PC-9 (cell line): ENCODE measurements at regions not wholly inside any gene's neighbourhood (a gene's known extent, or its start where the extent isn't known, plus 50 kb on each side); places are given as distances from the start of the nearest gene placed in this dataset.

Experiments used
- BruUV-seq: library from RNA; stranded (reverse); fragments of 400-500 nt; replicated peaks from 2 replicates; lab custom pipeline; 2021; lab: Mats Ljungman, UMichigan
- CTCF ChIA-PET: fragments of 300-600 bp; sonication (Branson Sonifier 250); formaldehyde crosslinking; loops from one replicate; lab custom pipeline; 2022; ENCODE audit warnings: antibody characterized with exemption; lab: Charles Lee
- POLR2A ChIA-PET: fragments of 300-600 bp; sonication (Branson Sonifier 250); formaldehyde crosslinking; loops from one replicate; lab custom pipeline; 2022; ENCODE audit warnings: antibody characterized with exemption; ENCODE audit not compliant: unreplicated experiment; lab: Charles Lee
- DNase-seq, 2 experiments: peaks; one replicate each; pipeline versions ENCODE4 v3.0.0 to v3.0.0-alpha.2; 2015 to 2022; ENCODE audit warnings: mixed read lengths in 1 of 2
- H2AFZ ChIP-seq: fragments of 200-600 bp; sonication (generic); 2 replicates; pipeline ENCODE4 v1.8.1; 2017; ENCODE audit warnings: antibody characterized with exemption
- H3F3A ChIP-seq: fragments of 200-600 bp; sonication (generic); 2 replicates; pipeline ENCODE4 v1.8.1; 2017; ENCODE audit warnings: antibody characterized with exemption, mild to moderate bottlenecking, low read depth; ENCODE audit not compliant: insufficient read depth
- H3K27ac ChIP-seq: fragments of 200-600 bp; sonication (generic); 2 replicates; pipeline ENCODE4 v1.6.1; 2016; ENCODE audit warnings: mixed run types
- H3K27me3 ChIP-seq: fragments of 200-600 bp; sonication (generic); 2 replicates; pipeline ENCODE4 v1.6.1; 2016; ENCODE audit warnings: low read depth, mixed run types; ENCODE audit not compliant: insufficient read depth
- H3K36me3 ChIP-seq: fragments of 200-600 bp; sonication (generic); 2 replicates; pipeline ENCODE4 v1.6.1; 2016; ENCODE audit warnings: low read depth, mixed run types
- H3K4me1 ChIP-seq: fragments of 200-600 bp; sonication (generic); replicated peaks from 2 replicates; pipeline ENCODE4 v1.6.1; 2016; ENCODE audit warnings: mixed run types; ENCODE audit not compliant: insufficient read depth
- H3K4me2 ChIP-seq: fragments of 200-600 bp; sonication (generic); 2 replicates; pipeline ENCODE4 v1.6.1; 2017; ENCODE audit warnings: mixed run types
- H3K4me3 ChIP-seq: fragments of 200-600 bp; sonication (generic); 2 replicates; pipeline ENCODE4 v1.6.1; 2016; ENCODE audit warnings: mixed run types
- H3K79me2 ChIP-seq: fragments of 200-600 bp; sonication (generic); 2 replicates; pipeline ENCODE4 v1.6.1; 2017; ENCODE audit warnings: low read depth, mixed run types
- H3K9me2 ChIP-seq: fragments of 200-600 bp; sonication (generic); 2 replicates; pipeline ENCODE4 v1.8.1; 2017; ENCODE audit warnings: mild to moderate bottlenecking; ENCODE audit not compliant: insufficient read depth
- H3K9me3 ChIP-seq: fragments of 200-600 bp; sonication (generic); 2 replicates; pipeline ENCODE4 v1.8.1; 2016; ENCODE audit warnings: low read depth; ENCODE audit not compliant: insufficient read depth
- H4K20me1 ChIP-seq: fragments of 200-600 bp; sonication (generic); 2 replicates; pipeline ENCODE4 v1.8.1; 2017; ENCODE audit not compliant: insufficient read depth
- CTCF ChIP-seq: fragments of 200-600 bp; sonication (generic); conservative IDR thresholded peaks from 2 replicates; pipeline ENCODE4 v1.6.1; 2017; ENCODE audit warnings: mixed run types, antibody characterized with exemption, mild to moderate bottlenecking, moderate library complexity
- EZH2 ChIP-seq: fragments of 200-600 bp; sonication (generic); IDR thresholded peaks from 2 replicates; pipeline ENCODE4 v1.8.0; 2017; ENCODE audit warnings: antibody characterized with exemption, low read depth
- intact Hi-C: fragments of 100-400 bp; cut with micrococcal nuclease; formaldehyde crosslinking; loops from one replicate; pipeline ENCODE4 v1.10.0; 2022; ENCODE audit not compliant: unreplicated experiment

DNA sequence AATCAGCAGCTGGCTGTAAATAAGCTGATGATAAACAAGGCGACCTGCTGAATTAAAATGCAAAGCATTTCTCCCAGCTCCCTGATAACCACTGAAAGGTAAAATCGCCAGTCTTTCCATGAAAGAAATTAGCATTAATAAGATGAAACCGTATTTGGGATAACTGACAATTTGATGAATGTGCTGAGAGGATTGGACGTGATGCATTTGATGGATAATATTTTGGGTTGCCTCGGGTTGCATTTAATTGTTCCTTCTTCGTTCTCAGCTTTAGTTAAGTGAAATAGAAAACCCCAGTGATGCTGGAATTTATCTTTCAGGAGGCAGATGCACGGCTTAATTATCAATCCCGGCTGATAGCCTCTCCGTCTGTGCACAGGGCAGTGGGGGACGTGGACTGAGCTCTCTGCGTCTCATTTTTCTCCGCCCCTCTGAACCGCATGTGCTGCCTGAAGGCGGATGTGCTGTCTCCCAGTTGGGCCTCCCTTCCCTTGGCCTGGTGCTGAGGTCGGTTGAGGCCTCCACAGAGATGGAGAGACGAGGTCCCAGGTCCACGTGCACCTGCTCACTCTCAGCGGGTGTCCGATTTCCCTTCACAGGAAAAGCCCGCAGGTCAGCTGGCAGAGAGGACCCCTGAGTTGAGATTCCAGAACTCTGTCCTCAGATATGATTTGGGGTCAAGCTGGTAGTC is 846.2 kb downstream of the BRD1 start:
- H3K4me1 ChIP-seq: no peaks in the 10 kb centered on the region
- H3K27me3 ChIP-seq: peaks cover 85% of the 10 kb centered on the region
- H4K20me1 ChIP-seq: peaks cover 4% of the 10 kb centered on the region; the same call in 1 of the 2 replicates
- POLR2A ChIA-PET: no interaction called here
- H3K4me2 ChIP-seq: no peak overlapping the region
- TF ChIP-seq EZH2 (no peak), CTCF (no peak)
- no peaks in the 10 kb centered on the region for H3K79me2 ChIP-seq
- no peak overlapping the region for H2AFZ ChIP-seq
- BruUV-seq: no TSS peak
- no peaks in the 10 kb centered on the region for H3K36me3 ChIP-seq
- H3K9me3 ChIP-seq: no peaks in the 10 kb centered on the region
- CTCF ChIA-PET: no interaction called here
- DNase-seq: no peak
- H3F3A ChIP-seq: no peaks in the 10 kb centered on the region
- intact Hi-C loops: no loop called here
- H3K4me3 ChIP-seq: no peak overlapping the region
- no peaks in the 10 kb centered on the region for H3K9me2 ChIP-seq
- H3K27ac ChIP-seq: no peak overlapping the region

DNA sequence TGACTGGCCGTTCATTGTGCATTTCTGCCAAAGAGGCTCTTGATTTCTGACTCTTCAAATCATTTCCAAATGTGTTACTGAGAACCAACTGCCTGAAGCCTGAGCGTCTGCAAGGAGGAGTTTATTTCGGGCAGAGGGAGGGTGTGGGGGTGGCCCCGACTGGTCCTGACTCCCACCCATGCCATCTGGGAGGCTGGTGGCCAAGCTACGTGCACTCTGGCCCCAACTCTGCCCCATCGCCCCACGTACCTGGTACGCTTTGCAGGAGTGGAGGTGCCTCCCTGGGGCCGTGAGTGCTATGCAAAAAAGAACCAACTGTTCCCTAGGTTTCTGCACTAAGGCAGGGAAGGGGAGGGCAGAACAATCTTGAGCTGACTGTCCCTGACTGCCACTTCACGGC is 846.8 kb downstream of the BRD1 start:
- TF ChIP-seq EZH2: no peak
- no peak for TF ChIP-seq CTCF
- BruUV-seq: no TSS peak
- Histone ChIP-seq H3K27me3 (peaks cover 91% of the 10 kb centered on the region), H2AFZ (no peak overlapping the region), H3K79me2 (no peaks in the 10 kb centered on the region), H3K4me1 (no peaks in the 10 kb centered on the region), H3F3A (no peaks in the 10 kb centered on the region), H4K20me1 (peaks cover 4% of the 10 kb centered on the region; the same call in 1 of the 2 replicates), H3K36me3 (no peaks in the 10 kb centered on the region), H3K27ac (no peak overlapping the region), H3K4me3 (no peak overlapping the region), H3K9me2 (no peaks in the 10 kb centered on the region), H3K9me3 (no peaks in the 10 kb centered on the region), H3K4me2 (no peak overlapping the region)
- ChIA-PET CTCF (no interaction called here), POLR2A (no interaction called here)
- DNase-seq: no peak
- intact Hi-C loops: no loop called here

DNA sequence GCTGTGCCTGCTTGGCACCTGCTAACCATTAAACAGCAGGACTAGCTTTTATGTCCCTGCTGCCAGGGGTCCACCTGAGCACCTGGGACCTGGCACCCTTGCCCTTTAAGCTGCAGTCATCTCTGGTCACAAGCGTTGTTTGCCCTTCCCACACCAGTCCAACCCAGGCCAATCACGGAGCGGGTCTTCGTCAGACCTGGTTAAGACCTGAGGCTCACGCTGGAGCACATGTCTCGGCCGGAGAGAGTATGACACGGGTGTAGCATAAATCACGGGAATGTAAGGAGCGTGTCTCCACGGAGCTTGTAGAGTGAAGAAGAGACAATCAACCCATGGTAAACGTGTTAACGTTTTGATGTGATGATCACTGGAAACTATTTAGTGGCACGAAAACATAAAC is 847.3 kb downstream of the BRD1 start:
- H3K9me3 ChIP-seq: no peaks in the 10 kb centered on the region
- no peak for TF ChIP-seq EZH2
- TF ChIP-seq CTCF: no peak
- H3F3A ChIP-seq: no peaks in the 10 kb centered on the region
- H3K4me2 ChIP-seq: no peak overlapping the region
- H3K36me3 ChIP-seq: no peaks in the 10 kb centered on the region
- no peaks in the 10 kb centered on the region for H3K9me2 ChIP-seq
- no peak overlapping the region for H2AFZ ChIP-seq
- ChIA-PET CTCF (no interaction called here), POLR2A (no interaction called here)
- peaks cover 96% of the 10 kb centered on the region for H3K27me3 ChIP-seq
- intact Hi-C loops: no loop called here
- H3K27ac ChIP-seq: no peak overlapping the region
- H3K4me3 ChIP-seq: no peak overlapping the region
- BruUV-seq: no TSS peak
- no peak for DNase-seq
- H4K20me1 ChIP-seq: peaks cover 4% of the 10 kb centered on the region; the same call in 1 of the 2 replicates
- H3K79me2 ChIP-seq: no peaks in the 10 kb centered on the region
- H3K4me1 ChIP-seq: no peaks in the 10 kb centered on the region
